ENCODE measurements at regions not wholly inside any gene's neighbourhood (a gene's known extent, or its start where the extent isn't known, plus 50 kb on each side); places are given as distances from the start of the nearest gene placed in this dataset.
"Not testable (repeated sequence)": the region's sequence is repeated elsewhere in the genome, so short reads cannot be mapped to it uniquely, and the experiment has no call there.

- Mint-ChIP-seq H3K4me1 (ENCODE audit: unreplicated experiment) (no peaks in the 10 kb centered on the region), H3K27ac (no peak overlapping the region), H3K4me3 (no peak overlapping the region), H3K36me3 (no peaks in the 10 kb centered on the region), H3K27me3 (no peaks in the 10 kb centered on the region), H3K9me3 (peaks cover 5% of the 10 kb centered on the region)
- no peak for DNase-seq (ENCODE audit: extremely low spot score, unreplicated experiment)
- no peak for TF ChIP-seq CTCF (conservative IDR thresholded peaks at IDR 0.05)
Observed at GRCh38 chr5:99765011-99765410, 770.2 kb upstream of the FAM174A start.

- DNase-seq (ENCODE audit: extremely low spot score, unreplicated experiment), result no peak
- no peaks in the 10 kb centered on the region for H3K36me3 Mint-ChIP-seq
Observed at GRCh38 chr5:99763021-99763774, 772.0 kb upstream of the FAM174A start.

GRCh38 chr5:99747342-99747741 is 787.8 kb upstream of the FAM174A start:
- Mint-ChIP-seq H3K4me3 (no peak overlapping the region), H3K4me1 (ENCODE audit: unreplicated experiment) (no peaks in the 10 kb centered on the region), H3K27me3 (no peaks in the 10 kb centered on the region), H3K9me3 (no peaks in the 10 kb centered on the region), H3K27ac (no peak overlapping the region), H3K36me3 (no peaks in the 10 kb centered on the region)
- no peak for DNase-seq (ENCODE audit: extremely low spot score, unreplicated experiment)
- TF ChIP-seq CTCF (conservative IDR thresholded peaks at IDR 0.05), result no peak

More at GRCh38 chr5:99763021-99763774, 772.0 kb upstream of the FAM174A start:
- H3K4me3 Mint-ChIP-seq, result no peak overlapping the region
- TF ChIP-seq CTCF (conservative IDR thresholded peaks at IDR 0.05), result no peak
- H3K4me1 Mint-ChIP-seq (ENCODE audit: unreplicated experiment), result no peaks in the 10 kb centered on the region
- H3K9me3 Mint-ChIP-seq, result peaks cover 5% of the 10 kb centered on the region
- H3K27me3 Mint-ChIP-seq, result no peaks in the 10 kb centered on the region
- no peak overlapping the region for H3K27ac Mint-ChIP-seq

GRCh38 chr5:99733146-99733545 is 802.0 kb upstream of the FAM174A start:
- not testable (repeated sequence) for H3K27ac Mint-ChIP-seq; H3K27me3 Mint-ChIP-seq; H3K4me1 Mint-ChIP-seq (ENCODE audit: unreplicated experiment); H3K9me3 Mint-ChIP-seq; DNase-seq (ENCODE audit: extremely low spot score, unreplicated experiment); H3K4me3 Mint-ChIP-seq; H3K36me3 Mint-ChIP-seq

- not testable (repeated sequence) for DNase-seq (ENCODE audit: extremely low spot score, unreplicated experiment); H3K27ac Mint-ChIP-seq; H3K9me3 Mint-ChIP-seq; H3K27me3 Mint-ChIP-seq; H3K4me1 Mint-ChIP-seq (ENCODE audit: unreplicated experiment); H3K4me3 Mint-ChIP-seq; H3K36me3 Mint-ChIP-seq
Observed at GRCh38 chr5:99730653-99731052, 801.8 kb upstream of the CHD1 start.

GRCh38 chr5:99724732-99725290 is 796.0 kb upstream of the CHD1 start:
- Mint-ChIP-seq H3K27ac (no peak overlapping the region), H3K9me3 (no peaks in the 10 kb centered on the region), H3K27me3 (no peaks in the 10 kb centered on the region), H3K4me1 (ENCODE audit: unreplicated experiment) (no peaks in the 10 kb centered on the region), H3K36me3 (no peaks in the 10 kb centered on the region), H3K4me3 (no peak overlapping the region)
- no peak for DNase-seq (ENCODE audit: extremely low spot score, unreplicated experiment)
- TF ChIP-seq CTCF (conservative IDR thresholded peaks at IDR 0.05), result no peak
